ENCODE measurements at regions not wholly inside any gene's neighbourhood (a gene's known extent, or its start where the extent isn't known, plus 50 kb on each side); places are given as distances from the start of the nearest gene placed in this dataset.

DNA sequence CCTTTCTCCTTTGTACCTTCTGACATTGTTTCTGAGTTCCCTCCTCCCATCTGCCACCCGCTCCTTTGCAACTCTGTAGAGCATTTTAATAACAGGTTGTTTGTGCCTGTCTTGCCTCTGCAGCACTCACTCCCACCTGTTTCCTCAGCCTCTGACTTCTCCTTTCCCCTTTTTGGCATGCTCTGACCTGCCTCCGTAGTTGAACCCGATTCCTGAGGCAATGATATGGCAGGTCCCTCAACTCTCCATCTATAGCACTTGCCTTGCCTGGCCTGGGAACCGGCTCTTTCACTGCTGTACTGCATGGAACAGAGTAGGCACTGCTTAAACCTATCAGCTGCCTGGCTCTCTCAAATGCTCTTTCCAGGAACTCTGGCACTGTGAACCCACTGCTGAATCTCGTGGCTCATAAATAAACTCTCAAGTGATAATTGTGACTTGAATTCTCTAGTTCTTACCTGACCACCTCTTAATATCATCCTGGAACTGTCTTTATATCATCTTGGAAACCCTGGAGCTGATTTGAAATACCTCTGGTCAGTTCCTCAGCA lies 50.3 kb downstream of the UTRN start:
- no peak for DNase-seq

DNA sequence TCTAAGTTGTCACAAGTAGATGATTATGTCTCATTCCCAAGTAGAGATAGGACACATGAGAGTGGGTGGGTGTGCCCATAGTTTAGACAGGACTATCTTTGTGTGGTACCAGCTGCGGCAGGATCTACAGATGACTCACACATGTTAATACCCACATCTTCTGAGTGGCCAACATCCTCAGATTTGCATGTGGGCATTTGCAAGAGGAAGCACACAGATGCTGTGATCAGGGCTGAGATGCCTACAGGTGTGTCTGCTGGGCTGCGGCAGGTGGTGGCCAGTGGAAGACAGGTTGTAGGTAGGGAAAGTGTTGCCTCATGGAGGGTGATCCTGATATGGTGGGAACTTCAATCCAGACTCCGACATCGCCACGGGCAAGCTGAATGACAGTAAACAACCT lies 50.8 kb downstream of the UTRN start:
- DNase-seq = no peak

DNA sequence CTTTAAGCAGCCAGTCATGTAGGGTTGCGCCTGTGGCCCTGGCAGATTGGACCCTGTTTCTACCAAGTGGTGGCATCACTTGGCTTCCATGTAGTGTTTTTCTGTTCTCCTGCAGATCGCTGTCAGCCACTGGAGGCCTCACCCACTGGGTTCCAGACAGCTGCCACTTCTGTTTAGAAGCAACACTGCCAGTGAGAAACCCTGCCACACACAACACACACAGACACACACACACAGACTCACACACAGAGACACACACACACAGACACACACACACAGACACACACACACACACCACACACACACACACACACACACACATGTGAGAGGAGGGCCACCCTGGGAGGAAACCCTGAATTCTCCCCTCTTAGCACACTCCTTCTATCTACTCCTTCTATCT lies 51.8 kb downstream of the UTRN start:
- no peak for DNase-seq

DNA sequence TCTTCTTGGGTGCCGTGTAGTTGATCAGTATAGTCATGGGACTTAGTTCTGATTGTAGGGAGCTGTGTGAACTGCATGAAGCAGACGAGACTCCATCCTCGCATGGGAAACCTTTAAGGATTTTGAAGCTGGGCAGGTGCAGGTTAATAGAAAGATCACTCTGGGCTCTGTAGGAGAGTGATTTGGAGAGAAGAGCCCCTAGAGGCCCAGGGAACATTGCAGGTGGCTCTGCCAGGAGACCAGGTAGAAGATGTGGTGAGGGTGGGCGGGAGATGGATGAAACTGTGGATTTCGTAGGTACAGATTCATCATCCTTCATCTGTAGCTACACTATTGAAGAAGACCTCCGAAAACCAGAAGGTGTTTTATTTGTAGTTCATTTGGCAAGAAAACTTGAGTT lies 53.3 kb downstream of the UTRN start:
- DNase-seq = no peak

DNA sequence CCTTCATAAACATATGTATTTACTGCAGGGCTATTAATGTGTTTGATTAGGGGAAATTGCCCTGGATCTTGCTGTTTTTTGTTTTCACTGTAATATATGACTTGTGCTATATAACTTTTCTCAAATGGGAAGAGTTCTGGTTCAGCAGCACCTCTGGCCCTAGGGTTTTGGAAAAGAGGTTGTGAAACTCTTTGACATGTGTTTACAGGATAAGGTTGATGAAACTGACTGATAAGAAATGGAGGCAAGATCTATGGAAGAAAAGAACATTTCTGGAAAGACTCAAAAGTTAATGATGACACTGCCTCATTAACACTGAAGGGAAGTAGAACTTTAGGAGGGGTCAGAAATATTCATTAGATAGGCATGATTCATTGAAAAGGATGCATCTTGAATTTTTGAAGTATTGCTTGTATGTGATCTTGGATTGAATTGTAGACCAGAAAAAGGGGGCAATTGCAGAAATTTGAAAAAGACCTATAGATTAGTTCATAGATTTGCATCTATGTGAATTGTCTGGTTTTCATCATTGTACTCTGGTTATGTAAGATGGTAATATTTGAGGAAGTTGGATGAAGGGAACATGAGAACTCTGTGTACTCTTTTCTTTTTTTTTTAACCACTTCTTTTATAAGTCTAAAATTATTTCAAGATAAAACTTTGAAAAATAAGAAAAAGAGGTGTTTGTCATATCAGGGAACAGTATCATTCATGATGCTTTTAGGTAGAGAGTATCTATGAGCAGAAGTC lies 54.0 kb downstream of the UTRN start:
- DNase-seq = no peak

DNA sequence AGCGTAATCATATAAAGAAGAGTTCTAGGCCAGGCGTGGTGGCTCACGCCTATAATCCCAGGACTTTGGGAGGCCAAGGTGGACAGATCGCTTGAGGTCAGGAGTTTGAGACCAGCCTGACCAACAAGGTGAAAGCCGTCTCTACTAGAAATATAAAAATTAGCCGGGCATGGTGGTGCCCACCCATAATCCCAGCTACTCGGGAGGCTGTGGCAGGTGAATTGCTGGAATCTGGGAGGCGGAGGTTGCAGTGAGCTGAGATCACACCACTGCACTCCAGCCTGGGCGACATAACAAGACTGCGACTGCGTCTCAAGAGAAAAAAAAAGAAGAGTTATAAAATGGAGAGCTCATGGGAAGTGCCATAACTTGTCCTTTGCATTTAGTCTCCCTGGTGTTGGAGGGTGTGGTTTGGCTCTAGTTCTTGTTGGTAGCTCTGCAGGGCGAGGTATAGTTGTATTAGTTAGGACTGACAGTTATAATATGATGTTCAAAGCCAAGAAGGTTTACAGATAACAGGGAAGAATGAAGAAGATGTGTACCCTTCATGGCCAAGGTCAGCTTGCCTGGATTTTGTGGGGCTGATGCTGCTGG lies 54.8 kb downstream of the UTRN start:
- no peak for DNase-seq

DNA sequence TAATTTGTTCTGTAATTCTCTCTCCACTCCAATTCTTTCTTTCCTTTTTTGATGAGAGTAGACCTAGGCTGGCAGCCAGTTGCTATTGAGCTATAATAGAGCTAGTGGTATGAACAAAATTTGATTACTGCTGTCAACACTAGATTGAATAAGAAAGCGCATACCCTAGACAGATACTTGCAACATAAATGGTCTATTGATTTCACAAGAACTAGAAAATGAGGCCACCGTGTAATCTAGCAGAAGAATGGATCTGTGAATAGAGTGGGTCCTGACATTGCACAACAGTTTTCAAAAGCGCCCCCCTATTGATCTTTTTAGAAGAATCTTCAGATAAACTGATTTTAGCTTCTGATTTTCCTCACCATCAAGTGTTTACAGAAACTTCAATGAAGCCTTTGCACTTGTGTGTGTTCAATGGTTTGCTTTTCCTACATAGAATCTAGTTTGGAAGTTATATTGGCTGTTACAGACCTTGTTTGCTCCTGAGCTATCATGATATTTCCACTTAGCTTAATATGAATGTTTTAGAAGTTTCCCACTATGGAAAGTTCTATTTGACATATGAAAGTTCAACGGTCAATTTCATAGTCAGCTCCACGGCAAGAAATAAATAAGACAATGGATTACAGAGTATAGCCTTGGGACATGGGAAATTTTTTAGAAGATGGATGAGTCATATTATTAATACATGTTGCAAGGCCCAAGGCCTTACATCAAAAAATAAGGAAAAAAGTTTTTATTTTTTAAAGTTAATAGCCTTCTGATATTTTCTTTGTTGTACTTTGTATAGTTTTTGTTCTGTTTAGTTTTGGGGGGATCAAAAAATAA lies 55.6 kb downstream of the UTRN start:
- DNase-seq = no peak

DNA sequence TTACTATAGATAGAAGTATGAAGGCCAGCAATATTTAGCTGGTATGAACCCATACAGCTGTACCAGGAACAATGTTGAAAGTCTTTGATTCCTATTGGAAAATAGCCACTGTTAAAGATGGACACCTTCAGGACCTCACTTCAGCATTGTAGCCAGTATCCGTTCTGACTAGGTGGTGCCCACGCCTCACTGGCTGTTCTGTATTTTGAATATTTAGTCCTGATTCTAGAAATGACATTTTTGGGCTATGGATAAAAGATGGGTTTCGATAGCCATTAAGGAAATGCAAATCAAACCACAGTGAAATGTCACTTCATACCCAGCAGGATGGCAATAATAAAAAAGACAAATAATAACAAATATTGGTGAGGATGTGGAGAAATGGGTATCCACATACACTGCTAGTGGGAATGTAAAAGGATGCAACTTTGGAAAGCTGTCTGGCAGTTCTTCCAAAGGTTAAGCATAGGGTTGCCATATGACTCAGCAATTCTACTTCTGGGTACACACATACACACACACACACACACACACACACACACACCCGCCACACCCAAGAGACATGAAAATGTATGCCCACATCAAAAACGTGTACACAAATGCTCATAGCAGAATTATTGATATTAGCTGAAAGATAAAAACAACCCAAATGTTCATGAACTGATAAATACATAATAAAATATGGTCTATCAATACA lies 56.8 kb downstream of the UTRN start:
- no peak for DNase-seq

DNA sequence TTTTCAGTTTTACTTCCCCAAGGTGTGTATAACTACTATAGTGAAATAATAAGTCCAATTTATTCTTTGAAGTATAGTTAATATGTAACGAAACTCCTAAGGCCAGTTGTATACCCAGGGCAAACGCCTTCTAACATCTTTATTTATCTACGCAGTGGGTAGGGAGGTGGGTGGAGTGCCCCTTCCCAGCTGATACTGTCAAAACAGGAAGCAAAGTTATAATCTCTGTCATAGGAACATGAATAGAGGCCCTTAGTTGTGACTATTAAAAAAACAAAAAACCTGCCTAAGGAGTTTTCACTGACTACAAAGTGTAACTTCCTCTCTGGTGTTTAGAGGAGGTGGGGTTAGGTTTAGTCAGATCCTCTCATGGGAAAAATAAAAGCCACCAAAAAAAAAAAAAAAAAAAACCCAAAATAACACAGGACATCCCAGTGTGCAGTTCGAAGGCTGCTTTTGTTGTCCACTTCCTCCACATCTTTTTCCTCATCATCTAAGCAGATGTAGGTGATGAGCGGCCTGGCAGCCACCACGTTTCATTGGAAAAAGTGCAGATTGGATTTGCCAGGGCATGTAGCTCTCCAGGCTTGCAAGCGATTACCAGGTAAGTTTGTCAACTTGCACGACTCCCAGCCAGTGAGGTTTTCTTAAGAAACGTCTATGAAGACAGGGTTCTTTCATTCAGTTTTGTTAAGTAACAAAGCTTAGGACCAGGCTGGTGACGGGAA lies 58.7 kb downstream of the UTRN start:
- DNase-seq = no peak

DNA sequence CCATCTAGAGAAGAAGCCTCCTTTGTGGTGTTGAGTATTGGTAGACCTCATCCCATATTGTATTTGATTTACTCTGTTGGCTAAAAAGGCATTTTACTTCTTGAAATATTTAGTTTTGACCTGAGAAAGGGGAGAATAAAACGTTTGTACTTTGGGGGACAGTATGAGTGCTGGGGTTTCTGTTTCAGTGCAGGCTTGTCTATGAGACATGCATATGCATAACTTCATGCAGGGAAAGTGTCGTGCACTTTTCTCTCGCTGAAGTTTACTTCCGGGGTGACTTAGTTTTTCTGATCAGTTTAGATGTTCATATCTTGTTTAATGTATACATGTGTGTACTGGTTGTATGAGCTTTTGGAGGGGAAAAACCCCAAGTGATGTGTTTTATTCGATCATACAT lies 59.5 kb downstream of the UTRN start:
- DNase-seq = no peak

DNA sequence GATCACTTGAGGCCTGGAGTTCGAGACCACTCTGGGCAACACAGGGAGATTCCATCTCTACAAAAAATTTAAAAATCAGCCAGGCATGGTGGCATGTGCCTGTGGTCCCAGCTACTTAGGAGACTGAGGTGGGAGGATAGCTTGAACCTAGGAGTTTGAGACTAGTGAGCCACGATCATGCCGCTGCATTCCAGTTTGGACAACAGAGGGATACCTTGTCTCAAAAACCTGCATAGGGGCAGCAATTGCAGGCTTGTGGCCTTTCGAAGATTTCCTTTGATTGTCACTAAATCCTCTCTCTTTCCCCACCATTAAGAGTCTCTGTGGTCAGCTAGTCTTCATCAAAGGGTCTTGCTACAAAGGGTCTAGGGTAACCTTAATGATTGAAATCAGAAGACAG lies 60.3 kb downstream of the UTRN start:
- no peak for DNase-seq

DNA sequence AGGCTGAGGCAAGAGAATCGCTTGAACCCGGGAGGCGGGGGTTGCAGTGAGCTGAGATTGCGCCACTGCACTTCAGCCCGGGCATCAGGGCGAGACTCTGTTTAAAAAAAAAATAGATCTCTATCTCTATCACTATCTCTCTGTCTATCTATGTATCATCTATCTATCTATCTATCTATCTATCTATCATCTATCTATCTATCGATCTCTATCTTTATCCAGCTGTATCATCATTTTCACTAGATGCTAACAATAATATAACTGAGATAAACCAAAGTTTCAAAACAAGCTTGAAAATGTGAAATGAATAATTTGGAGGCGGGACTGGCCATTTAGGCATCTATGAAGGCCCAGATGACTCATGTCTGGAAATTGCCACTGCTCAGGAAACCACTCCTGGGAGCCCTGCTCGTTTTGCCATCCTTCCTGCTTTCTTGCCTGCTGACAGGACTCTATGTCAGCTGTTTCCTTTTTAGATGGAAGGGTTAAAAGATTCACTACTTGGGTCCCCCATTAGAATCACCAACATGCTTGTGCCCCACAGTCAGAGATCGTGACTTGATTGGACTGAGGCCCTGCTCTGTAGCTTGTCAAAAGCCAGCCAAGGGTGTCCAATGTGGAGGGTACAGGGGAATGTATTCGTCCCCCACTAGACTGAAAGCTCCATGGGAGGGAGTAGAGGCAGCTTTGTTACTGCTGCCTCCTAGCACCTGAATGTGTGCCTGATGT lies 61.7 kb downstream of the UTRN start:
- DNase-seq = no peak

DNA sequence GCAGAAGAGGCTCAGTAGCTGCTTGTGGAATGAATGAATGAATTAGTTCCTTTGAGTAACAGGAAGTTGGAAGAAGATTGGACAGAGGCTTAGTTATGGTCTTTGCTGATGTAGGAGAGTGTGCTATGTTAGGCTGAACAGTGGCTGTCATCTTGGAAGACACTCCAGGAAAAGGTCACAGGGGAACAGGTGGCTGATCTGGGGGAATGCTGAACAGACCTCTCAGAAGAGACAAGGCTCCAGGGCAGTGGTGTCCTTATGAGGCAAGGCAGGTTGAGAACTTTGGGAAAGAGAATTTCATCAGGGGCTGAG lies 62.3 kb downstream of the UTRN start:
- DNase-seq = no peak

DNA sequence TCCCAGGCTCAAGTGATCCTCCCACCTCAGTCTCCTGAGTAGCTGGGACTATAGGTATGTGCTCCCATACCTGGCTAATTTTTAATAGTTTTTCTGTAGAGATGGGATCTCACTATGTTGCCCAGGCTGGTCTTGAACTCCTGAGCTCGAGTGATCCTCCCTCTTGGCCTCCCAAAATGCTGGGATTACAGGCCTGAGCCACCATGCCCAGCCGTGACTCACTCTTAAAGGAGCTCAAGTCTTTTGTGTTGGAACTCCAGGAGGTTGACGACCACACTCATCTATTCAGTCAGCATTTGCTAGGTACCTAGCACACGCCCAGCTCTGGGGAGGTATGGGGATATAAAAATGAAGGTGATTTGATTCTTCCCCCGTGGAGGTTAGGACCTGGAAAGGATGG lies 62.8 kb downstream of the UTRN start:
- no peak for DNase-seq

DNA sequence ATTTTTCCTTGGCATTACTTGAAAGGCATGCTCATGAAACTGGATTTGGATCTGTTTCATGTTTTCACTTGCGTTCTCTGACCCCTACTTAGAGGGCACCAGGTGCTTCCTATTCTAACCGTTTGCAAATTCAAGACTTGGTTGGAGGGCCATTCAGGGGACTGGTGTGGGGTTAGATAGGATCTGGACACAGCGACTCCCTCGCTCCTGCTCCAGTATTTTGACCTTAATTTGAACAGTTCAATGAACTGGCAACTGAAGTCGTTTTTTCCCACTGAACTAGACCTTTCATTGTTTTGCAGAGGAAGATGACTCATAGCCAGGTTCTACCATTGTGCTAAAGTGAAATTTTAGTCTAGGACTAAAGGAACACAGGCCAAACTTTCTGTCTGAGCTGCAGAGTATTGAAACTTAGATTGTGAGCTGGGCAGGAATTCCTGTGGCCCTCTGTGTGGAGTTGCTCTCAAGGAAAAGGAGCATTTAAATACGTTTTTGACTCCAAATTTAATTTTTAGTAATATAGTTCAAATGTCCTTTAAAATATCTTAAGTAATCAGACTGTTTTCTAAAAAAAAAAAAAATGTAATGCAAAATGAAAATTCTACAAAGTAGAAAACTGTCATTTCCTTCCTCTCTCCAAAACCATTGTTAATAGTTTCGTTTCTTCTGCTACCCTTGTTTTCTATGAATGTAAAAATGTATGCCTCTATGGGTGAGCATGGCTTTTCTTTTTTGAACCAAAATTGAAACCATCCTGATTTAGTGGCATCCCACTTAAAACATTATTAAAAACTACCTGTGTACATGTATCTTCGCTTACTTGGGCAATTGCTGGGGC lies 64.8 kb downstream of the UTRN start:
- no peak for DNase-seq

DNA sequence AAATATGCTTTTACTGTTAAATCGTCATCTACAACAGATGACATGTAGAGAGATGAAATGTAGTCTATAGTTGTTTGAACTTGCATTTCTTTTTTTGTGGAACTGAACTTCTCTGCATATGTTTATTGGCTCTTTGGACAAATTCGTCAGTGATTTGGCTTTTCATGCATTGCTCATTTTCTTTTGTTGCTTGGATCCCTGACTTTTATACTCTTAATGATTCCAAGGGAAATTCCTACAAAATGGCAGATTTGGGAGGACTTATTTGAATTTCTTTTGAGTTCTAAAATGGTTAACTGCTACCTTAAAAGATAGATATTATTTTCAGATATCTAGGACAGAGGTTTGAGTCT lies 65.4 kb downstream of the UTRN start:
- DNase-seq = no peak

DNA sequence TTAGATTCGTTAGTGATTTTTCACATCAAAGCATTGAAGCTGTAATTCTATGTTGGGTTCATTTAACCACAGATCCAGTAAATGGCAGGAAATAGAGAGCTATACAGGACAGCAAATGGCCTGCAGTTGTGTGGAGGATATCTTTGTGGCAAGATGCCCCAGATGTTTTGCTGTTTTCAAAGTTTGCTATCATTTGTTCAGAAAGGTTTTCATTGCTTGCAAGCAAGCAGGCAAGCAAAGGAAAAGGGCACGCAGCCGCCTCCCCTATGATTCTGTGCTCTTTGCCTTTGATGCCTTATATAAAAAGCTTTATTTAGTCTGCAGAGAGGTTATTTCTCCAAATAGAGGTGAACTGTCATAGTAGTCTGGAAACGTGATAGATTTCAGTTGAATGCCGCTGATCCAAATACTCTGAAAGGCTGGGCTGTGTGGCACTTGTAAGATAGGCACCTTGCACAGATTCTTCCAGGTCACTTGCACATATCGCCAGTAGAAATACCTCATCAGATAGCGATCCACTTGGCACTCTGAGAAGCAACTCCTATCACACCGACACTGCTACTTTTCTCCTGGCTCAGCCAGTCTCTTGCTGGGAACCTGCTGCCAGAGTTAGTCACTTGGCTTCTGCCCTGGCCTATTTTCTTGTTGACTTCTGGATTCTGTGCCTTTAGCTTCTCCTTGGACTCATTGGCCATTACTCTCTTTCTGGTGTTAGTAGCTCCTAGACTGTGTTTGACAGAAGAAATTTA lies 66.4 kb downstream of the UTRN start:
- no peak for DNase-seq

DNA sequence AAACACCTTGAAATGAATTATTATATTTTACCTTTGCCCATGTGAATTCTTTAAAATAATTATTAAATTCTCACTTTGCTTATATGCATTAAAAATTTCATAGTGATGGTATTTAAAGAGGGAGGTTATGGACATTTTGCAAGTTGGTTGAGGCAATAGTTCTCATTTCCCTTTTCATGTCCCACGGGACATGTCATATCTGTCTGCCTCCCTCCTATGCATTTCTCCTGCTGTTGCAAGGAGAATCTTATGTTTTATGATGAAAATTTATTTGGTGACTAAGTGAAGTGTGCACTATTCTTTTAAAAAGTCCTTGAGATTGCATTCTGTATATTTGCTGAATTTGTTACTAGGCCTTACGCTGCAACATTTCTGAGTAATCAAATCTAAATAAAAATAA lies 67.2 kb downstream of the UTRN start:
- no peak for DNase-seq

DNA sequence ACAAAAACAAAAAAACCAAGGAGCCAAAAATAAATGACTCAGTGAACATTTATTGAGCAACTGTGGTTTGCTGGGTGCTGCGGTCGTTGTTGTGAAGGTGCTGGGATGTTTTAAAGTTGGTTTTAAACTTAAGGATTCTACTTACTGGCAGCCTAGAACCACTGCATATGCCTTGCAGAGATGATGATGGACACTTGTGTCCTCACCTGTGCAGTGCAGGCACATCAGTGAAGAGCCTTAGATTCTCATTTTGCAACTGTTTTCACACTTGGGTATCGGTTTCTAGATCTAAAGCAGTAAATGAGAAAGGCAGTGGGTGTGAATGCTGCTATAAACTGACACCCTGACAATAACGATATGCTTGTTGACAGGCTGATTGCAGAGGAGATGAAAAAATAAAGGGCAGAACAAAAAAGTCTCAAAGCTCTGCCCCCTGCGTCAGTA lies 68.8 kb downstream of the UTRN start:
- no peak for DNase-seq

DNA sequence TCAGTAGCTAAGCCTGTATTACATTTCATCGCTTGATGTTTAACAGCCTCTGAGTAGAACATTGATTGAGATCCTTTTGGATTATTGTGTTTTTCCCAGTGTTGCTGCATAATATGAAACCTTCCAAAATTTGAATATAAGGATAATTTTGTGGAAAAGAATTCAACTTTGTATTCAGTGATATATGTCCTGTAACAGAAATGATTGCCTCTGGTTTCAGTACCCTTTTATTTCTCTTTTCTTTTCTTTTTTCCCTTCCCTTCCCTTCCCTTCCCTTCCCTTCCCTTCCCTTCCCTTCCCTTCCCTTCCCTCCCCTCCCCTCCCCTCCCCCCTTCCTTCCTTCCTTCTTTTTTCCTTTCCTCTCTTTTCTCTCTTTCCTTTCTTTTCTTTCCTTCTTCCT lies 74.6 kb downstream of the UTRN start:
- no peak for DNase-seq

All from activated gamma-delta T cell (primary cell).